Lung (tissue), 11 donors: ENCODE measurements at regions not wholly inside any gene's neighbourhood (a gene's known extent, or its start where the extent isn't known, plus 50 kb on each side); places are given as distances from the start of the nearest gene placed in this dataset.

ENCODE experiments used
- ATAC-seq: fragments of 200-7000 bp; cut with Tn5 transposase; one replicate; pipeline ENCODE4 v1.9.1; 2020; ENCODE audit warnings: moderate number of reproducible peaks; ENCODE audit not compliant: insufficient read depth, low FRiP score
- DNase-seq, 3 donors: peaks; one replicate each; pipeline ENCODE4 v3.0.0-alpha.2; 2013 to 2017
- H3K27ac ChIP-seq, 2 donors: one replicate each; pipeline ENCODE4 v1.5.1; 2013; ENCODE audit warnings: mild to moderate bottlenecking in 2 of 2, moderate library complexity in 2 of 2, control low read depth in 1 of 2, inconsistent platforms in 1 of 2, low read depth in 1 of 2, low read length in 1 of 2
- H3K27me3 ChIP-seq, 3 donors: one replicate each; pipeline ENCODE4 v1.5.1; 2013; ENCODE audit warnings: low read length in 2 of 3; ENCODE audit not compliant: control insufficient read depth in 3 of 3, insufficient read depth in 3 of 3
- H3K36me3 ChIP-seq, 4 donors: one replicate each; pipeline ENCODE4 v1.5.1; 2013; ENCODE audit warnings: low read length in 4 of 4, mild to moderate bottlenecking in 1 of 4, moderate library complexity in 1 of 4; ENCODE audit not compliant: control insufficient read depth in 4 of 4, insufficient read depth in 4 of 4
- H3K4me1 ChIP-seq, 5 donors: one replicate each; pipeline ENCODE4 v1.5.1; 2013; ENCODE audit warnings: low read length in 5 of 5, mild to moderate bottlenecking in 2 of 5, moderate library complexity in 1 of 5; ENCODE audit not compliant: control insufficient read depth in 5 of 5, insufficient read depth in 5 of 5
- H3K4me3 ChIP-seq: one replicate; pipeline ENCODE4 v1.5.1; 2013; ENCODE audit warnings: mild to moderate bottlenecking, control low read depth, moderate library complexity
- H3K9ac ChIP-seq, 2 donors: one replicate each; pipeline ENCODE4 v1.5.1; 2013; ENCODE audit warnings: low read length in 2 of 2, control low read depth in 1 of 2; ENCODE audit not compliant: insufficient read depth in 1 of 2
- H3K9me3 ChIP-seq, 4 donors: one replicate each; pipeline ENCODE4 v1.5.1; 2013; ENCODE audit warnings: low read length in 3 of 4, mild to moderate bottlenecking in 1 of 4, moderate library complexity in 1 of 4; ENCODE audit not compliant: control insufficient read depth in 4 of 4, insufficient read depth in 3 of 4
- WGBS, 2 donors: extraction: QIAGEN DNeasy Blood & Tissue Kit; methylation state at CpG; one replicate each; pipeline ENCODE4 v1.1.7; 2013; 5-methylcytosine and 5-hydroxymethylcytosine counted together
- TF ChIP-seq, protein P1 (sequence below): IDR thresholded peaks from 2 replicates; pipeline ENCODE4 v1.5.1; 2012; ENCODE audit warnings: mild to moderate bottlenecking; ENCODE audit errors: control extremely low read depth, extremely low read depth
- donor health status: control.
- donor health status: control.
- donor health status: Bipolar disorder and iron deficiency.
- donor health status: healthy.
- donor health status: DM: yes; HTN: yes; CAD: no.

DNA sequence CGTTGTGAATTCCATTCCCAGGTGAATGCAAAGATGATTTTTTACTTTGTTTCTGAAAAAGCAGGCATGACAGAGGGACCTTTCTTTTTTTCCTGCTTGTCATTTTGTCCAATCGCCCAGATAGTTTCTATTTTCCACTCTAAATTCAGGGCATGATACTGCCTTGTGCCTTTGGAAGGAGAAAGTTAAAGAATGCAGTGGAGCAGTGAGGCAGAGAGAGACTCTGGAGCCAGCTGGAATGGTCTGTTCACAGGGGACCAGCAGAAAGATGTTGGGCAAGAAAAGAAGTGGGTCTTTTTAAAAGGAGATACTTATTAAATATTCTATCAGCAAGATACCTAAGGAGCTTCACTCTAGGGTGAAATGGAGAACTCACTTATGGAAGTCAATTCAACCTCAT, 532.3 kb downstream of the BRINP1 start:
- TF ChIP-seq, protein P1, sequence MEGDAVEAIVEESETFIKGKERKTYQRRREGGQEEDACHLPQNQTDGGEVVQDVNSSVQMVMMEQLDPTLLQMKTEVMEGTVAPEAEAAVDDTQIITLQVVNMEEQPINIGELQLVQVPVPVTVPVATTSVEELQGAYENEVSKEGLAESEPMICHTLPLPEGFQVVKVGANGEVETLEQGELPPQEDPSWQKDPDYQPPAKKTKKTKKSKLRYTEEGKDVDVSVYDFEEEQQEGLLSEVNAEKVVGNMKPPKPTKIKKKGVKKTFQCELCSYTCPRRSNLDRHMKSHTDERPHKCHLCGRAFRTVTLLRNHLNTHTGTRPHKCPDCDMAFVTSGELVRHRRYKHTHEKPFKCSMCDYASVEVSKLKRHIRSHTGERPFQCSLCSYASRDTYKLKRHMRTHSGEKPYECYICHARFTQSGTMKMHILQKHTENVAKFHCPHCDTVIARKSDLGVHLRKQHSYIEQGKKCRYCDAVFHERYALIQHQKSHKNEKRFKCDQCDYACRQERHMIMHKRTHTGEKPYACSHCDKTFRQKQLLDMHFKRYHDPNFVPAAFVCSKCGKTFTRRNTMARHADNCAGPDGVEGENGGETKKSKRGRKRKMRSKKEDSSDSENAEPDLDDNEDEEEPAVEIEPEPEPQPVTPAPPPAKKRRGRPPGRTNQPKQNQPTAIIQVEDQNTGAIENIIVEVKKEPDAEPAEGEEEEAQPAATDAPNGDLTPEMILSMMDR = no peak
- no peaks in the 10 kb centered on the region for H3K9me3 ChIP-seq
- DNase-seq (no peak), ATAC-seq (no peak)
- H3K27ac ChIP-seq = no peak overlapping the region
- 54 to 64% methylated on average over 2 of the region's 2 CpGs for WGBS, 2 donors
- no peak overlapping the region for H3K4me3 ChIP-seq
- no peaks in the 10 kb centered on the region for H3K27me3 ChIP-seq
- H3K36me3 ChIP-seq = no peaks in the 10 kb centered on the region
- no peaks in the 10 kb centered on the region for H3K4me1 ChIP-seq
- no peak overlapping the region for H3K9ac ChIP-seq

GRCh38 chr9:118871531-118871930, 497.7 kb downstream of the BRINP1 start:
- no peaks in the 10 kb centered on the region for H3K36me3 ChIP-seq
- no peak for ATAC-seq
- no peak overlapping the region for H3K4me3 ChIP-seq
- H3K27me3 ChIP-seq = no peaks in the 10 kb centered on the region
- TF ChIP-seq, protein P1 = no peak
- no peak for DNase-seq
- H3K9me3 ChIP-seq = no peaks in the 10 kb centered on the region
- WGBS, 2 donors = 85 to 87% methylated on average over 6 of the region's 6 CpGs
- H3K9ac ChIP-seq = no peak overlapping the region
- H3K4me1 ChIP-seq = no peaks in the 10 kb centered on the region
- no peak overlapping the region for H3K27ac ChIP-seq

DNA sequence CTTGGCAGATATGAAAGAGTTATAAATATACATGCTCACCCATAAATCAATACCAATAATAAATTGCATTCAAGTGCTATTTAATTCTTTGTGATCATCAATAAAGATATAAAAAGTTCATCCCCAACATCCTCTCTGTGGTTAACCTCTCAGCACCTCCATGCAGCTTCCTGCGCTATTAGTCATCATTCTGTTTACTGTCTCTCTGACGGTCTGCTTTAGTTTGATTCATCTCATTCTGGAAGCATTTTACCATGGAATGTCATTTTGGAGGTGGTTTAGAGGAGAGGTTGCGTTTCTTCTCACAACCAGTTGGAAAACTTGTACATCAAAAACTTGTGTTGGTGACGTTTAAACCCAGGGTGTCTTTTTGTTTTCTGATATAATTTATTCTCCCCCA, 486.6 kb downstream of the BRINP1 start:
- 77 to 79% methylated on average over 4 of the region's 4 CpGs for WGBS, 2 donors

DNA sequence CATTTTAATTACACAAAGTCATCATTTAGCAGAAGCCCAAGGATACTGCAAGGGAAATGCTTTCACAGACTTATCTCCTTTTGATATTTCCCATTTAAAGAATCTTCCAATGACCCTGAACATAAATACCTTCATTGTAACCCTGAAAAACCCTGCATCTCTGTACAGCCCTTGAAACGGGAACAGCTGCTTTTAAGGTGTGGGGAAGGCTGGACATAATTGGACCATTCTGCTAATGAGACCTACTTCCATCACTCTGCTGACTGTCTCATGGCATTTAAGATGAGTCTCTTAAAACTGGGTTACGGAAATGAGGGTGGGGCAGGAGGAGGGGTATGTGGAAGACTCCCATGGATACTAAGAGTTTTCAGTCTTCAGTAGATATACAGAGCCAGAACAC, 485.8 kb downstream of the BRINP1 start:
- H3K9ac ChIP-seq = no peak overlapping the region
- no peak for DNase-seq
- H3K27me3 ChIP-seq = no peaks in the 10 kb centered on the region
- H3K4me3 ChIP-seq = no peak overlapping the region
- ATAC-seq = no peak
- 79 to 91% methylated on average over 2 of the region's 2 CpGs for WGBS, 2 donors
- H3K27ac ChIP-seq = no peak overlapping the region
- TF ChIP-seq, protein P1 = no peak
- no peaks in the 10 kb centered on the region for H3K36me3 ChIP-seq
- no peaks in the 10 kb centered on the region for H3K4me1 ChIP-seq
- H3K9me3 ChIP-seq = peaks cover 0 to 2% (median 0%) of the 10 kb centered on the region in 4 donors

More for the DNA sequence above, 486.6 kb downstream of the BRINP1 start:
- no peaks in the 10 kb centered on the region for H3K36me3 ChIP-seq
- ATAC-seq (no peak), DNase-seq (no peak)
- H3K27ac ChIP-seq = no peak overlapping the region
- no peaks in the 10 kb centered on the region for H3K27me3 ChIP-seq
- no peaks in the 10 kb centered on the region for H3K4me1 ChIP-seq
- H3K9ac ChIP-seq = no peak overlapping the region
- peaks cover 0 to 2% (median 0%) of the 10 kb centered on the region in 4 donors for H3K9me3 ChIP-seq
- no peak overlapping the region for H3K4me3 ChIP-seq
- TF ChIP-seq, protein P1 = no peak
